GM21717 (cell line): ENCODE measurements at regions not wholly inside any gene's neighbourhood (a gene's known extent, or its start where the extent isn't known, plus 50 kb on each side); places are given as distances from the start of the nearest gene placed in this dataset.

Experiments used
- ATAC-seq: cut with Tn5 transposase; IDR thresholded peaks from one replicate; pipeline ENCODE4 v1.9.1; 2021; ENCODE audit warnings: mild to moderate bottlenecking, moderate library complexity; ENCODE audit not compliant: unreplicated experiment

GRCh38 chr4:35493977-35494376, 750.3 kb downstream of the ARAP2 start:
- ATAC-seq = no peak

DNA sequence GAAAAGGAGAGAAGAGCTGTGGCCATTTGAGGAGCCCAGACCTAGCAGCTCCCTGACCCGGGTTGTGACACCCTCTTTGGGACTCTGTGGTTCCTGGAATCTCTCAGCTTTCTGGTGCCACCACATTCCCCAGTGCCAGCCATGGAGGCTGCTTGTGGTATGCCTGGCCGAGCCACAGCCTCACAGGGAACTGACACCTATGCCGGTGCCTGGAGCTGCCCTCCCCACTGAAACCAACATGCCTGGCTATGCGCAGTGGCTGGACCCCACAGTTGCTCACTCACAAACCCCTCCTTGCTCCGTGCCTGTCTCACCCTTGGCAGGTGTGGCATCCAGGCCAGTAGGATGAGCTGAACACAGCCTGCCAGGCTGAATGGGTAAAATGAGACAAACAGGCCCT, 749.4 kb downstream of the ARAP2 start:
- no peak for ATAC-seq

DNA sequence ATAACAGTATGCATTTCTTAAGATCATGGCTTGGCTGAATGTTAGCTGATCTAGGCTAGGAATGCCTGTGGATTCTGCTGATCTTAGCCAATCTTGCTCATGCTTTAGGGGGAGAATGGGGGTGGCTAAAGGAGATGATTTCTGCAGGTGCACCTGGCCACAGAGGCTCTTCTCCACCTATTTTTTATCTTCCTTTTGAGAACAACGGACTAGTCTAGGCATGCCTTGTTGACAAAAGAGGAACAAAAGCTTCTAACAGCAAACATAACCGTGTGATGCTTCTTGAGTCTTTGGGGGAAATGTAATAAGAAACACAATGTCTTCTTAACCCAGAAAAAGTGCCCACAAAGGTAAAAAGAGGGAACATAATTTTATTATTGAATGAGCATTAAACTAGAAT, 743.5 kb downstream of the ARAP2 start:
- ATAC-seq = peak; percentile 66

GRCh38 chr4:35503435-35503834, 740.9 kb downstream of the ARAP2 start:
- no peak for ATAC-seq

DNA sequence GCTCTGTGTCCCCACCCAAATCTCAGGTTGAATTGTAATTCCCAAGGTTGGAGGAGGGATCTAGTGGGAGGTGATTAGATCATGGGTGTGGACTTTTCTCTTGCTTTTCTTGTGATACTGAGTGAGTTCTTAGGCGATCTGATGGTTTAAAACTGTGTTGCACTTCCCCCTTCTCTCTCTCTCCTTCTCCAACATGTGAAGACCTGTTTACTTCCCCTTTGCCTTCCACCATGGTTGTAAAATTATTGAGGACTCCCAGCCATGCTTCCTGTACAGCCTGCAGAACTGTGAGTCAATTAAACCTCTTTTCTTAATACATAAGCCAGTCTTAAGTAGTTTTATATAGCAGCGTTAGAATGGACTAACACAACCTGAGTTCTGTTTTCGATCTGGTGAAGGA, 738.2 kb downstream of the ARAP2 start:
- no peak for ATAC-seq

GRCh38 chr4:35511851-35512250, 732.5 kb downstream of the ARAP2 start:
- no peak for ATAC-seq

- ATAC-seq = no peak
Measured at GRCh38 chr4:35516102-35516501, 728.2 kb downstream of the ARAP2 start.

DNA sequence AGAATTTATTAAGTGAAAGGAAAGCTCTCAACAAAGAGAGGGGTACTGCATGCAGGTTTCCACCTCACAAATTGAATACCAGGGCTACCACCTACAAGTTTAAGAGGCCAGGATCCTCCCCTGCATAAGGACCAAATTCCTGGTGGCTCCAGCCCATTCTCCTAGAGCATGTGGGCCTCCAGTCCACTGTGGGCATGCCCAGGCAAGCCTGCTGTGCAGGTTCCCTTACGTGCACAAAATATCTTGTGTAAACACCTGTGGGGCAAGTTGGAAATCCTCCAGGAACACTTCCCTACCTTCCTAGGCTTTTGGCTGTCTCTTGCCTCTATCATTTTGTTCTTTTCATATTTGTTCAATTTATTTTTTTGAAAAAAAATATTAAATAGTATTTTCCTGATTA, 724.3 kb downstream of the ARAP2 start:
- no peak for ATAC-seq

DNA sequence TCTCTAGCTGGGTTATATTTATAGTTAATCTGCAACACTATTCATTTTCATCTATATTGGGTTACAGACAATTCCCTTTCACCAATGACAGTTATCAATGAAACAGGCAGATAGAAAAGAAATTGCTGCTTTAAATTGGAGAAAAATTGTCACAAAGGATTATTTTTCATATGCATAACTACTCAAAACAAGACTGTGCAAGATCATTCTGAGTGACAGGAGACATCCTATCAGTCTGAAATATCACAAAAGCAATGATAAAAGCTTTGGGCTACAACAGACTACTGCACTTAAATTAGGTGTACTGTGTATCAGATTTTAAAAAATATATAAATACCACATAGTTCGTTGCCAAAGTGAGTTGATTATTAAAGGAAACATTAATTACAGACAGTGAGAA, 722.6 kb downstream of the ARAP2 start:
- ATAC-seq = no peak

- ATAC-seq = no peak
Measured at GRCh38 chr4:35525192-35525978, 718.9 kb downstream of the ARAP2 start.

DNA sequence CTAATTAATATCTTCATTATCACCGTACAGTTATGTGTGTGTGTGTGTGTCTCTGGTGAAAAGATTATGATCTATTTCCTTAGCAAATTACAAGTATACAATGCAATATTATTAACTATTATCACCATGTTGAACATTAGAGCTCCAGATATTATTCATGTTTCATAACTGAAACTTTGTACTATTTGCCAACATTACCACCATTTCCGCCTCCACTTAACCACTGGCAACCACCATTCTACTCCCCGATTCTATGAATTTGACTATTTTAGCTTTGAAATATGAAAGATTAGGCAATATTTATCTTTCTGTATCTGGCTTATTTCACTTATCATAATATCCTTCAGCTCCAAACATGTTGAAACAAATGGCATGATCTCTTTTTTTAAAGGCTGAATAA, 717.9 kb downstream of the ARAP2 start:
- no peak for ATAC-seq

- ATAC-seq = no peak
Measured at GRCh38 chr4:35534962-35535361, 709.4 kb downstream of the ARAP2 start.

- no peak for ATAC-seq
Measured at GRCh38 chr4:35538807-35539206, 705.5 kb downstream of the ARAP2 start.

DNA sequence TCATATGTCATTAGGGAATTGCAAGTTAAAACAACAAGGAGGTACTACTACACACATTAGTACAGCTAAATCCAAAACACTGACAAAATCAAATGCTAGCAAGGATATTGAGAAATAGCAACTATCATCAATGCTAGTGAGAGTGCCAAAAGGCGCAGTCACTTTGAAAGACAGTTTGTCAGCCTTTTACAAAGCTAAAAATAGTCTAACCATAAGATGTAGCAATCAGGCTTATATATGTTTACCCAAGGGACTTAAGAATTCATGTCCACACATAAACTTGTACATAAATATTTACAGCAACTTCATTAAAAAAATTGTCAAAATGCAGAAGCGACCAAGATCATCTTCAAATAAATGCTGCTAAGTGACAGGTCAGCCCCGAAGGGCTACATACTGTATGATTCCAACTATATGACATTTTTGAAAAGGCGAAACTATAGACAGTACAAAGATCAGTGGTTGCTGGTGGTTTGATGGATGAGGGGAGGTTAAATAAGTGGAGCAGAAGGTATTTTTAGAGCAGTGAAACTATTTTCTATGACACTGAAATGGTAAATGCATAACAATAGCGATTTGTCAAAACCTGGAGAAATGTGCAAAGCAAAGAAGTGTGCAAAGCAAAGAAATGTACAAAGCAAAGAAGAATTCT, 704.8 kb downstream of the ARAP2 start:
- ATAC-seq = no peak

DNA sequence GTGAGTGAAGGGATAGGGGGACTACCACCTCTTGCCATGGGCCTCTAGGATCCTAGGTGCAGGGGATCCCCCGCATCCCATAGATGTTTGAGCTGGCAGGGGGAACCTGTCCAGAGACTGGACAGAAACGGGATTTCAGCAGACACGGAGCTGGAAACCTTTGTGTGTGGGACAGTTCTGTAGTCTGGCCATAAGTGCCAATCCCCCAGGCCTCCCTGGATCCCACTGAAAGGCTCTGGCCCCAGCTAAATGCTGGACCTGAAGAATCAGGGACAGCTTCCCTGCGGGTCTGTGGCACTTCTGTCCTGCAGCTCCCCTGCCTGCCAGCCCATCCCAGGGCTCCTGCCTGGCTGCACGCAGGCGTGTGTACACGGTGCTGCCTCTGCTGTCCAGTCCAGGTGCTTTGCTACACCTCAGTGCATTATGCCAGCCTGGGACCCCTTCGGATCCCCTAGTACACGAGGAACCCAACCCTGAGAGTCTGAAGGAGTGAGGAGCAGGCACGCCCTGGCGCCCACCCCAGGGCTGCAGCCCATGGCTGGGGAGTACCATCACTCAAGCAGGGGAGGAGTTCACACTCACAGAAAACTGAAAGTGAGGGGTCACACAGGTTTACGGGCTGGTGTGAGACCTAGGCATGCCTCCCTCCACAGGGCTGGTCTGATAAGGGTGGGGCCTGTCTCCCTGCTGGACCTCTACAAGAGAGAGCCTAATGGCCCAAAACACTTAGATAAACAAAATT, 703.0 kb downstream of the ARAP2 start:
- no peak for ATAC-seq

DNA sequence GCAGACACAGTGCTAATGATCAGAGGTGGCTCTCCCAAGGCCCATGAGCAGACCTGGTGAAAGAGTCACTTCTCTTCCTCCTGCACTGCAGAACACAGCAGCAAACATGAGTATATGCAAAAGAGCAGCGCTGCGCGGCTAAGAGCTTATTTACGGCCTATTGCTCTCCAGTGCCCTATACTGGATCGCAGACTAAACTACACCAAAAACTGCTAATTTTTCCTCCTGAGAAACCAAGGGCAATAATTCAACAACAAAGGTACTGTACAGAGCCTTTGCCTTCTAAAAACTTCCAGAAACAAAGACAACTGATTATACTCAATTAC, 702.5 kb downstream of the ARAP2 start:
- ATAC-seq = no peak

DNA sequence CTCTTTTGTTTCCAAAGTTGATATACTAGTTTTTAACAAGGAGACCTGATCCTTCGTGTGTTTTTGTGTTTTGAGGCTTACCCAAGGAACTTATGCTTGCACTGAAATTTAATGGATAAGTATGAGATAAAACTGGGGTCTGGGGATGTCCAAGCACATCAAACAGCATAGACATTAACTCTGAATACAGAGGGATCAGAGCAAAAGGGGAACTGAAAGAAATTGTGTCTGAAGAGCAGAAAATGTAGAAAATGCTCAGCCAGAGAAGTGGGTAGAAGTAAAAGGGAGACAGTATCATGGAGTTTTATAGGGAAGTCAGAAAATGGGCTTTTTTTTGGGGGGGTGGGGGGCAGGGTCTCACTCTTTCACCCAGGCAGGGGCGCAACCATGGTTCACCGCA, 695.4 kb downstream of the ARAP2 start:
- ATAC-seq = no peak

DNA sequence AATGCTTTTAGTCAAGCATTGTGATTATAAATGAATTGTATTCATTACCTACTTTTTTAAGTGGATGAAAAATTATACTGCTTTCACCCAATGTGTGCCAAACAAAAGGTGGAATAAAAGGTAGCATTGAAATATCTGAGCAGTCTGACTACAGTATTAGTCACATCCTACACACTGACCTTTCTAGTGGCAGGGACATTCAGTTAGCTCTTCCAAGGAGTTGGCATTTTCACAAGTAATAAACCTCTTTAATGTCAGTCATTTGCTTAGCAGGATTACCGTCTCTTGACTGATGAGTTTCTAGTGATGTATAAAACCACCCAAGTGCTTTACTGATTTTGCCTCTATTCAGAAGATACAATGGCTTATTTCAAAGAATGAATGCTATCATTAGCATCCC, 687.9 kb downstream of the ARAP2 start:
- ATAC-seq = no peak

DNA sequence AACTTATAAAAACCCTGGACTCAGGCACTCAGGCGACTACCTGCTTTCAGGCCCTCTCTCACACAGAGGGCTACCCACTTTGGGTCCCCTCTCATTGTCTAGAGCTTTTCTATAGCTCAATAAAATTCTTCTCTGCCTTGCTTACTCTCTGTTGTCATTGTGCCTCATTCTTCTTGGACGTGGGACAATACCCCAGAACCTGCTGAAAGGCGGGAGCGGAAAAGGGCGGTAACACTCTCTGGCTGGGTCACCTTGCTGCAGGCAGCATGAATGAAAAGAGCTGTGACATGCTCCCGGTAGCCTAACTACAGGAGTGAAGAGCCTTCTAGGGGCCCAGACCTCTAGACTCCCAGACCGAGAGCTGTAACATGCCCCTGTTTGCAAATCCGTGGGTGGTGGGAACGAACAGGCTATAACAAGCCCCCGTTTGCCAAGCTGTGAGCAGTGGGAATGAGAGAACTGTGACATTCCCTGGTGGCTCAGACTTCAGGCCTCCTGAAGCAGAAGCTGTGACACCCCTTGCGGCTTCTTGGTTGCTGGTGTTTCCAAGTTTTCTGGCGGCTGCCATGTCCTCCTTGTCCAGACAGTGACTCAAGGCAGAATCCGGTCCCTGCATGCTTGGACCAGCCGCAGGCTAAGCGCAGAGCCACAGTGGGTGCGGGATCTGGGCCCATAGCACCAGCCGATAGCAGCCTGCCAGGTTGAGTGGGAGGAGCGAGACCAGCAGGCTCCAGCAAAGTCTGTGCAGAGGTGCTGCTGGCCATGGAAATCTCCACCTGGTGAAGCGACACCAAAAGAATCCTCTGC, 684.6 kb downstream of the ARAP2 start:
- ATAC-seq = no peak

DNA sequence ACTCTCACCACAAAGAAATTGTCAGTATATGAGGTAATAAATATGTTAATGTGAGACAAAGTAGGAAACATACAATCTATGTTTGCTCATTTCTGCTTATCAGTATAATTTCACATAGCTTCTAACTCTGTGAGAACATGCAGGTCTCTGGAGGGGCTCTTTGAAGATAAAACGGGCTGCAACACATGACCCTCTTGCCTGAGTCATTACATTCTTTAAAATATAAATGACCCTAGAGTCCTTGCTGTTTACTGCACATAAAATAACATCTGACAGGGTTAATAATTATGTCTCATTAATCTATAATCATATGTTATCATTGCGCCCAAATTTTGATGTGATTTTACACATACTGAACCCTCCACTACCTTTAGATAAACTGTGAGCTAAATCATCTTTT, 681.5 kb downstream of the ARAP2 start:
- ATAC-seq = no peak

DNA sequence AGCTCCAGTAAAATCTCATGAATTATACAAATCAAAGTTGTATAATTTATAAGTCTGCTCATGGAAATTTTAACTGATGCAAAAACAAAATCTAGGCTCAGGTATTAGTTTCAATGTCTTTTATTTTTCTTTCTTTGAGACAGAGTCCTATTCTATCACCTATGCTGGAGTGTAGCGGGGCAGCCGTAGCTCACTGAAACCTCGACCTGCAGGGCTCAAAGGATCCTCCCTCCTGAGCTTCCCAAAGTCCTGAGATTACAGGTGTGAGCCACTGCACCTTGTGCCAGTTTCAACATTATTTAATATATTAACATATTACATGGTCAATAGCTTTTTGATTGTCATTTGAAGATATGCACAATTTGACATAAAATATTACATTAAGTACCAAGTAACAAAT, 678.7 kb downstream of the ARAP2 start:
- ATAC-seq = no peak
